H9 (cell line): ENCODE measurements at regions not wholly inside any gene's neighbourhood (a gene's known extent, or its start where the extent isn't known, plus 50 kb on each side); places are given as distances from the start of the nearest gene placed in this dataset.
A peak's percentile ranks its signal among the peaks of the same experiment; 100 is the strongest.

Source experiments
- DNase-seq: peaks from one replicate; pipeline ENCODE4 v3.0.0-alpha.2; 2017
- H2AFZ ChIP-seq: one replicate; pipeline ENCODE4 v1.6.1; 2013; ENCODE audit warnings: mild to moderate bottlenecking, low read length, control low read depth, moderate library complexity
- H2AK5ac ChIP-seq: 2 replicates; pipeline ENCODE4 v1.6.1; 2013; ENCODE audit warnings: low read length, control low read depth, mixed read lengths; ENCODE audit not compliant: insufficient read length
- H2BK120ac ChIP-seq: one replicate; pipeline ENCODE4 v1.6.1; 2013; ENCODE audit warnings: low read depth, mild to moderate bottlenecking, low read length, control low read depth, inconsistent platforms; ENCODE audit not compliant: poor library complexity, severe bottlenecking
- H2BK12ac ChIP-seq: 2 replicates; pipeline ENCODE4 v1.6.1; 2013; ENCODE audit warnings: low read length, control low read depth, mixed read lengths, low read depth; ENCODE audit not compliant: insufficient read length
- H2BK15ac ChIP-seq: 2 replicates; pipeline ENCODE4 v1.6.1; 2013; ENCODE audit warnings: low read depth, low read length, control low read depth
- H2BK20ac ChIP-seq: one replicate; pipeline ENCODE4 v1.6.1; 2013; ENCODE audit warnings: low read depth, mild to moderate bottlenecking, low read length, control low read depth, inconsistent platforms; ENCODE audit not compliant: poor library complexity, severe bottlenecking
- H2BK5ac ChIP-seq: 2 replicates; pipeline ENCODE4 v1.6.1; 2013; ENCODE audit warnings: low read length, control low read depth, mixed read lengths; ENCODE audit not compliant: insufficient read length
- H3K14ac ChIP-seq: 2 replicates; pipeline ENCODE4 v1.6.1; 2013; ENCODE audit warnings: low read length, control low read depth; ENCODE audit not compliant: insufficient read depth
- H3K18ac ChIP-seq: 2 replicates; pipeline ENCODE4 v1.6.1; 2013; ENCODE audit warnings: low read depth, mild to moderate bottlenecking, mixed read lengths, low read length, control low read depth; ENCODE audit not compliant: insufficient read length
- H3K23ac ChIP-seq: 2 replicates; pipeline ENCODE4 v1.6.1; 2013; ENCODE audit warnings: low read length, control low read depth, mixed read lengths, low read depth; ENCODE audit not compliant: insufficient read length
- H3K23me2 ChIP-seq: 2 replicates; pipeline ENCODE4 v1.6.1; 2013; ENCODE audit warnings: low read depth, mild to moderate bottlenecking, mixed read lengths, low read length, control low read depth; ENCODE audit not compliant: insufficient read length, poor library complexity, severe bottlenecking
- H3K27ac ChIP-seq: 2 replicates; pipeline ENCODE4 v1.5.1; 2013; ENCODE audit warnings: low read length, control low read depth, mixed read lengths, low read depth; ENCODE audit not compliant: insufficient read length
- H3K27me3 ChIP-seq: 2 replicates; pipeline ENCODE4 v1.6.1; 2013; ENCODE audit warnings: low read length, control low read depth, inconsistent platforms; ENCODE audit not compliant: insufficient read depth
- H3K4ac ChIP-seq: 2 replicates; pipeline ENCODE4 v1.6.1; 2013; ENCODE audit warnings: low read depth, mild to moderate bottlenecking, control low read depth, inconsistent platforms, low read length, moderate library complexity
- H3K4me1 ChIP-seq: 2 replicates; pipeline ENCODE4 v1.6.1; 2013; ENCODE audit warnings: low read length, control low read depth, inconsistent platforms; ENCODE audit not compliant: insufficient read depth
- H3K4me2 ChIP-seq: 2 replicates; pipeline ENCODE4 v1.6.1; 2013; ENCODE audit warnings: low read length, control low read depth, mixed read lengths; ENCODE audit not compliant: insufficient read length, insufficient read depth
- H3K56ac ChIP-seq: 2 replicates; pipeline ENCODE4 v1.6.1; 2013; ENCODE audit warnings: low read depth, mild to moderate bottlenecking, mixed read lengths, low read length, control low read depth; ENCODE audit not compliant: insufficient read length
- H3K79me1 ChIP-seq: 2 replicates; pipeline ENCODE4 v1.6.1; 2013; ENCODE audit warnings: low read depth, mild to moderate bottlenecking, moderate library complexity, low read length, control low read depth, inconsistent platforms; ENCODE audit not compliant: insufficient read depth, poor library complexity, severe bottlenecking
- H3K79me2 ChIP-seq: 2 replicates; pipeline ENCODE4 v1.6.1; 2013; ENCODE audit warnings: low read length, control low read depth, inconsistent platforms; ENCODE audit not compliant: insufficient read depth
- H3K9ac ChIP-seq: 2 replicates; pipeline ENCODE4 v1.6.1; 2013; ENCODE audit warnings: low read length, control low read depth, mixed read lengths; ENCODE audit not compliant: insufficient read length; ENCODE audit errors: extremely low read depth
- H3K9me3 ChIP-seq: one replicate; pipeline ENCODE4 v1.6.1; 2013; ENCODE audit warnings: low read depth, low read length, inconsistent platforms; ENCODE audit not compliant: control insufficient read depth
- H3T11ph ChIP-seq: one replicate; pipeline ENCODE4 v1.6.1; 2013; ENCODE audit warnings: mild to moderate bottlenecking, low read length, control low read depth, inconsistent platforms
- H4K20me1 ChIP-seq: one replicate; pipeline ENCODE4 v1.6.1; 2013; ENCODE audit not compliant: control insufficient read depth, insufficient read length, insufficient read depth
- H4K5ac ChIP-seq: 2 replicates; pipeline ENCODE4 v1.6.1; 2013; ENCODE audit warnings: low read depth, mild to moderate bottlenecking, mixed read lengths, low read length, control low read depth; ENCODE audit not compliant: insufficient read length
- H4K8ac ChIP-seq: replicated peaks from 2 replicates; pipeline ENCODE4 v1.6.1; 2013; ENCODE audit warnings: low read length, control low read depth, mixed read lengths, low read depth; ENCODE audit not compliant: insufficient read length
- H4K91ac ChIP-seq: 2 replicates; pipeline ENCODE4 v1.6.1; 2013; ENCODE audit warnings: low read depth, mild to moderate bottlenecking, moderate library complexity, mixed read lengths, low read length, control low read depth; ENCODE audit not compliant: insufficient read length
- H3K27ac Mint-ChIP-seq, 3 experiments: 2 replicates in 2 of 3; 3 replicates in 1 of 3; pipeline ENCODE4 v1.8.0; 2020 to 2021; ENCODE audit warnings: mixed read lengths in 3 of 3, mild to moderate bottlenecking in 1 of 3, moderate library complexity in 1 of 3
- H3K27me3 Mint-ChIP-seq: 2 replicates; pipeline ENCODE4 v1.8.0; 2021; ENCODE audit warnings: low read depth, mild to moderate bottlenecking, moderate library complexity, mixed read lengths
- H3K36me3 Mint-ChIP-seq, 3 experiments: 2 replicates in 2 of 3; 3 replicates in 1 of 3; pipeline ENCODE4 v1.8.0; 2020 to 2021; ENCODE audit warnings: low read depth in 3 of 3, mixed read lengths in 3 of 3; ENCODE audit not compliant: insufficient read depth in 1 of 3
- H3K4me1 Mint-ChIP-seq, 2 experiments: 2 replicates each; pipeline ENCODE4 v1.8.0; 2020; ENCODE audit warnings: mixed read lengths in 2 of 2
- H3K4me3 Mint-ChIP-seq, 2 experiments: 2 replicates in 1 of 2; 3 replicates in 1 of 2; pipeline ENCODE4 v1.8.0; 2020 to 2021; ENCODE audit warnings: mild to moderate bottlenecking in 2 of 2, mixed read lengths in 2 of 2, moderate library complexity in 1 of 2
- H3K9me3 Mint-ChIP-seq, 2 experiments: 2 replicates in 1 of 2; 3 replicates in 1 of 2; pipeline ENCODE4 v1.8.0; 2020; ENCODE audit warnings: mild to moderate bottlenecking in 2 of 2, mixed read lengths in 2 of 2, moderate library complexity in 1 of 2
- WGBS: extraction: QIAGEN DNeasy Blood & Tissue Kit; methylation state at CpG from one replicate; pipeline ENCODE4 v1.1.7; 2013; ENCODE audit warnings: missing lambda C conversion rate, low lambda C conversion rate, mixed read lengths; ENCODE audit not compliant: insufficient read length; ENCODE audit errors: extremely low coverage; 5-methylcytosine and 5-hydroxymethylcytosine counted together
- TF ChIP-seq, protein P1 (sequence below): fragments of 200-600 bp; sonication (generic); conservative IDR thresholded peaks from 3 replicates; pipeline ENCODE4 v1.8.0; 2021; ENCODE audit warnings: antibody characterized with exemption, mild to moderate bottlenecking

- Histone ChIP-seq H4K5ac (no peak overlapping the region), H4K20me1 (no peaks in the 10 kb centered on the region), H3K14ac (no peak overlapping the region), H2AK5ac (no peak overlapping the region), H4K91ac (no peak overlapping the region), H3K4me2 (no peak overlapping the region), H2BK5ac (no peak overlapping the region), H2BK120ac (no peak overlapping the region), H3K79me1 (no peaks in the 10 kb centered on the region), H3K9ac (no peak overlapping the region), H3T11ph (no peak overlapping the region), H2AFZ (peak overlapping the region; percentile 85), H3K79me2 (no peaks in the 10 kb centered on the region), H3K27ac (no peak overlapping the region), H3K18ac (no peak overlapping the region), H2BK20ac (no peak overlapping the region), H3K56ac (no peak overlapping the region), H3K4ac (no peak overlapping the region), H3K23ac (no peak overlapping the region), H3K9me3 (no peaks in the 10 kb centered on the region), H3K27me3 (no peaks in the 10 kb centered on the region), H4K8ac (no peak overlapping the region), H3K23me2 (no peaks in the 10 kb centered on the region), H3K4me1 (no peaks in the 10 kb centered on the region; the same call in 1 of the 2 replicates), H2BK12ac (no peak overlapping the region), H2BK15ac (no peak overlapping the region)
- no peaks in the 10 kb centered on the region for H3K9me3 Mint-ChIP-seq
- DNase-seq = no peak
- H3K27ac Mint-ChIP-seq = no peak overlapping the region
- H3K4me1 Mint-ChIP-seq = peaks cover 7% of the 10 kb centered on the region in 2 experiments
- no peak overlapping the region for H3K4me3 Mint-ChIP-seq
- H3K36me3 Mint-ChIP-seq = no peaks in the 10 kb centered on the region
- TF ChIP-seq, protein P1, sequence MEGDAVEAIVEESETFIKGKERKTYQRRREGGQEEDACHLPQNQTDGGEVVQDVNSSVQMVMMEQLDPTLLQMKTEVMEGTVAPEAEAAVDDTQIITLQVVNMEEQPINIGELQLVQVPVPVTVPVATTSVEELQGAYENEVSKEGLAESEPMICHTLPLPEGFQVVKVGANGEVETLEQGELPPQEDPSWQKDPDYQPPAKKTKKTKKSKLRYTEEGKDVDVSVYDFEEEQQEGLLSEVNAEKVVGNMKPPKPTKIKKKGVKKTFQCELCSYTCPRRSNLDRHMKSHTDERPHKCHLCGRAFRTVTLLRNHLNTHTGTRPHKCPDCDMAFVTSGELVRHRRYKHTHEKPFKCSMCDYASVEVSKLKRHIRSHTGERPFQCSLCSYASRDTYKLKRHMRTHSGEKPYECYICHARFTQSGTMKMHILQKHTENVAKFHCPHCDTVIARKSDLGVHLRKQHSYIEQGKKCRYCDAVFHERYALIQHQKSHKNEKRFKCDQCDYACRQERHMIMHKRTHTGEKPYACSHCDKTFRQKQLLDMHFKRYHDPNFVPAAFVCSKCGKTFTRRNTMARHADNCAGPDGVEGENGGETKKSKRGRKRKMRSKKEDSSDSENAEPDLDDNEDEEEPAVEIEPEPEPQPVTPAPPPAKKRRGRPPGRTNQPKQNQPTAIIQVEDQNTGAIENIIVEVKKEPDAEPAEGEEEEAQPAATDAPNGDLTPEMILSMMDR = no peak
- H3K27me3 Mint-ChIP-seq = no peaks in the 10 kb centered on the region
- WGBS = no CpG with 5 or more reads among the region's 8 CpGs
Observed at GRCh38 chr16:8137606-8138005, 452.7 kb downstream of the TMEM114 start.
